ENCODE measurements at regions not wholly inside any gene's neighbourhood (a gene's known extent, or its start where the extent isn't known, plus 50 kb on each side); places are given as distances from the start of the nearest gene placed in this dataset.

- TF ChIP-seq, protein P1, sequence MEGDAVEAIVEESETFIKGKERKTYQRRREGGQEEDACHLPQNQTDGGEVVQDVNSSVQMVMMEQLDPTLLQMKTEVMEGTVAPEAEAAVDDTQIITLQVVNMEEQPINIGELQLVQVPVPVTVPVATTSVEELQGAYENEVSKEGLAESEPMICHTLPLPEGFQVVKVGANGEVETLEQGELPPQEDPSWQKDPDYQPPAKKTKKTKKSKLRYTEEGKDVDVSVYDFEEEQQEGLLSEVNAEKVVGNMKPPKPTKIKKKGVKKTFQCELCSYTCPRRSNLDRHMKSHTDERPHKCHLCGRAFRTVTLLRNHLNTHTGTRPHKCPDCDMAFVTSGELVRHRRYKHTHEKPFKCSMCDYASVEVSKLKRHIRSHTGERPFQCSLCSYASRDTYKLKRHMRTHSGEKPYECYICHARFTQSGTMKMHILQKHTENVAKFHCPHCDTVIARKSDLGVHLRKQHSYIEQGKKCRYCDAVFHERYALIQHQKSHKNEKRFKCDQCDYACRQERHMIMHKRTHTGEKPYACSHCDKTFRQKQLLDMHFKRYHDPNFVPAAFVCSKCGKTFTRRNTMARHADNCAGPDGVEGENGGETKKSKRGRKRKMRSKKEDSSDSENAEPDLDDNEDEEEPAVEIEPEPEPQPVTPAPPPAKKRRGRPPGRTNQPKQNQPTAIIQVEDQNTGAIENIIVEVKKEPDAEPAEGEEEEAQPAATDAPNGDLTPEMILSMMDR (IDR thresholded peaks at IDR 0.05; ENCODE audit: low read depth, low read length, poor library complexity, severe bottlenecking): no peak
- no peak for TF ChIP-seq EZH2phosphoT487 (IDR thresholded peaks at IDR 0.05; ENCODE audit: borderline replicate concordance, low read length)
Measured at GRCh38 chr10:131674130-131674529, 226.7 kb upstream of the PPP2R2D start.

Measured in DOHH2 (cell line).